ENCODE measurements at regions not wholly inside any gene's neighbourhood (a gene's known extent, or its start where the extent isn't known, plus 50 kb on each side); places are given as distances from the start of the nearest gene placed in this dataset.
"Not testable (repeated sequence)": the region's sequence is repeated elsewhere in the genome, so short reads cannot be mapped to it uniquely, and the experiment has no call there.

GRCh38 chr7:106448992-106449859 lies 164.4 kb upstream of the NAMPT start:
- ChIA-PET POLR2A (interaction anchor here (0.6 to 0.7 kb wide), 2 partner anchors 88 to 272 kb away, joined by 3 to 4 read pairs; no protein-coding TSS in a partner anchor), CTCF (interaction anchor here (0.7 to 2.8 kb wide), 5 partner anchors 9 to 199 kb away, joined by 3 to 18 read pairs (median 3); no protein-coding TSS in a partner anchor)
- peak; percentile 37 for ATAC-seq
- no peak for DNase-seq
- Mint-ChIP-seq H3K36me3 (ENCODE audit: low read depth) (peaks cover 8% of the 10 kb centered on the region), H3K9me3 (peaks cover 23% of the 10 kb centered on the region), H3K4me3 (no peak overlapping the region), H3K27me3 (peaks cover 22% of the 10 kb centered on the region), H3K27ac (peak overlapping the region; percentile 57), H3K4me1 (ENCODE audit: low read depth) (peaks cover 12% of the 10 kb centered on the region)
- no peak for TF ChIP-seq CTCF (IDR thresholded peaks at IDR 0.05)
- intact Hi-C loops (cut with micrococcal nuclease): no loop called here

GRCh38 chr7:106448346-106448991 lies 163.7 kb upstream of the NAMPT start:
- CTCF ChIA-PET: interaction anchor here (0.7 to 2.8 kb wide), 6 partner anchors 10 to 272 kb away, joined by 3 to 18 read pairs (median 3); no protein-coding TSS in a partner anchor
- no peak for ATAC-seq
- H3K4me1 Mint-ChIP-seq (ENCODE audit: low read depth): peaks cover 12% of the 10 kb centered on the region
- no peak for TF ChIP-seq CTCF (IDR thresholded peaks at IDR 0.05)
- H3K36me3 Mint-ChIP-seq (ENCODE audit: low read depth): peaks cover 8% of the 10 kb centered on the region
- H3K27ac Mint-ChIP-seq: no peak overlapping the region
- POLR2A ChIA-PET: interaction anchor here (0.6 to 1.0 kb wide), 3 partner anchors 13 to 272 kb away, joined by 3 to 5 read pairs (median 4); no protein-coding TSS in a partner anchor
- peaks cover 21% of the 10 kb centered on the region for H3K9me3 Mint-ChIP-seq
- no peak overlapping the region for H3K4me3 Mint-ChIP-seq
- intact Hi-C loops (cut with micrococcal nuclease): no loop called here
- DNase-seq: no peak
- H3K27me3 Mint-ChIP-seq: peaks cover 26% of the 10 kb centered on the region

- peaks cover 8% of the 10 kb centered on the region for H3K36me3 Mint-ChIP-seq (ENCODE audit: low read depth)
- H3K4me1 Mint-ChIP-seq (ENCODE audit: low read depth): peaks cover 12% of the 10 kb centered on the region
- POLR2A ChIA-PET: interaction anchor here (0.8 to 1.0 kb wide), 2 partner anchors 14 to 22 kb away, joined by 3 to 5 read pairs; no protein-coding TSS in a partner anchor
- intact Hi-C loops (cut with micrococcal nuclease): no loop called here
- no peak for DNase-seq
- CTCF ChIA-PET: interaction anchor here (0.8 to 2.8 kb wide), 4 partner anchors 9 to 271 kb away, joined by 3 to 18 read pairs (median 6); no protein-coding TSS in a partner anchor
- peaks cover 16% of the 10 kb centered on the region for H3K9me3 Mint-ChIP-seq
- H3K4me3 Mint-ChIP-seq: no peak overlapping the region
- no peak for ATAC-seq
- peaks cover 32% of the 10 kb centered on the region for H3K27me3 Mint-ChIP-seq
- TF ChIP-seq CTCF (IDR thresholded peaks at IDR 0.05): no peak
- no peak overlapping the region for H3K27ac Mint-ChIP-seq
These were observed 162.6 kb upstream of the NAMPT start for GRCh38 chr7:106447318-106447847.

DNA sequence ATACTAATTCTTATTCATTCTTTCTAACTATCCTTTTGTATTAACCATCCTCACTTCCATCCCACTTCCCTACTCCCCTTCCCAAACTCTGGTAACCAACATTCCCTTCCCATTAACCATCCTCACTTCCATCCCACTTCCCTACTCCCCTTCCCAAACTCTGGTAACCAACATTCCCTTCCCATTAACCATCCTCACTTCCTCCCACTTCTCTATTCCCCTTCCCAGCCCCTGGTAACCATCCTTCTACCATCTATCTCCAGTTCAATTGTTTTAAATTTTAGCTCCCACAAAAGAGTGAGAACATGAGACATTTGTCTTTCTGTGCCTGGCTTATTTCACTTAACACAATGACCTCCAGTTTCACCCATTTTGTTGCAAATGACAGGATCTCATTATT lies 160.6 kb upstream of the NAMPT start:
- intact Hi-C loops (cut with micrococcal nuclease); H3K36me3 Mint-ChIP-seq (ENCODE audit: low read depth); H3K27ac Mint-ChIP-seq; DNase-seq; POLR2A ChIA-PET; ATAC-seq; CTCF ChIA-PET; H3K9me3 Mint-ChIP-seq; H3K4me3 Mint-ChIP-seq: not testable (repeated sequence)
- H3K27me3 Mint-ChIP-seq: peaks cover 48% of the 10 kb centered on the region
- peaks cover 12% of the 10 kb centered on the region for H3K4me1 Mint-ChIP-seq (ENCODE audit: low read depth)

GRCh38 chr7:106444068-106444655 lies 159.4 kb upstream of the NAMPT start:
- Mint-ChIP-seq H3K4me3 (no peak overlapping the region), H3K36me3 (ENCODE audit: low read depth) (no peaks in the 10 kb centered on the region), H3K9me3 (peaks cover 2% of the 10 kb centered on the region), H3K4me1 (ENCODE audit: low read depth) (peaks cover 5% of the 10 kb centered on the region), H3K27me3 (peaks cover 50% of the 10 kb centered on the region), H3K27ac (no peak overlapping the region)
- DNase-seq: no peak
- no peak for ATAC-seq
- TF ChIP-seq CTCF (IDR thresholded peaks at IDR 0.05): no peak
- ChIA-PET CTCF (no interaction called here), POLR2A (no interaction called here)
- intact Hi-C loops (cut with micrococcal nuclease): no loop called here

Measured in activated CD8-positive, alpha-beta T cell treated with anti-CD3 and anti-CD28 coated beads for 36 hours (primary cell).